Activated B cell treated with CpG ODN at 0.5 μM for 24 hours (primary cell): ENCODE measurements at regions not wholly inside any gene's neighbourhood (a gene's known extent, or its start where the extent isn't known, plus 50 kb on each side); places are given as distances from the start of the nearest gene placed in this dataset.

Experiments used
- ATAC-seq: fragments of 200-7000 bp; cut with Tn5 transposase; one replicate; pipeline ENCODE4 v1.10.0; 2021; ENCODE audit warnings: low read depth, mild to moderate bottlenecking, moderate library complexity
- CTCF ChIA-PET: fragments of 350-600 bp; sonication (Branson Sonifier 250); formaldehyde crosslinking; loops from one replicate; lab custom pipeline; 2021; ENCODE audit warnings: antibody characterized with exemption; lab: Charles Lee
- POLR2A ChIA-PET: fragments of 350-600 bp; sonication (Branson Sonifier 250); formaldehyde crosslinking; loops from one replicate; lab custom pipeline; 2021; ENCODE audit warnings: antibody characterized with exemption; lab: Charles Lee
- DNase-seq: peaks from one replicate; pipeline ENCODE4 v3.0.0; 2022
- H3K27ac Mint-ChIP-seq: one replicate; pipeline ENCODE4 v1.8.0; 2020; ENCODE audit warnings: mixed read lengths
- H3K27me3 Mint-ChIP-seq: one replicate; pipeline ENCODE4 v1.8.0; 2021; ENCODE audit warnings: mixed read lengths
- H3K36me3 Mint-ChIP-seq: one replicate; pipeline ENCODE4 v1.8.0; 2021; ENCODE audit warnings: low read depth, mixed read lengths
- H3K4me1 Mint-ChIP-seq: one replicate; pipeline ENCODE4 v1.8.0; 2021; ENCODE audit warnings: mixed read lengths
- H3K4me3 Mint-ChIP-seq: one replicate; pipeline ENCODE4 v1.8.0; 2020; ENCODE audit warnings: mild to moderate bottlenecking, mixed read lengths
- H3K9me3 Mint-ChIP-seq: one replicate; pipeline ENCODE4 v1.8.0; 2020; ENCODE audit warnings: mixed read lengths
- intact Hi-C: fragments of 100-400 bp; cut with micrococcal nuclease; formaldehyde crosslinking; loops from one replicate; pipeline ENCODE4 v1.15.1; 2024
- TF ChIP-seq, protein P1 (sequence below): fragments of 200-600 bp; IDR thresholded peaks from one replicate; pipeline ENCODE4 v1.8.0; 2022; ENCODE audit warnings: antibody characterized with exemption, mild to moderate bottlenecking

DNA sequence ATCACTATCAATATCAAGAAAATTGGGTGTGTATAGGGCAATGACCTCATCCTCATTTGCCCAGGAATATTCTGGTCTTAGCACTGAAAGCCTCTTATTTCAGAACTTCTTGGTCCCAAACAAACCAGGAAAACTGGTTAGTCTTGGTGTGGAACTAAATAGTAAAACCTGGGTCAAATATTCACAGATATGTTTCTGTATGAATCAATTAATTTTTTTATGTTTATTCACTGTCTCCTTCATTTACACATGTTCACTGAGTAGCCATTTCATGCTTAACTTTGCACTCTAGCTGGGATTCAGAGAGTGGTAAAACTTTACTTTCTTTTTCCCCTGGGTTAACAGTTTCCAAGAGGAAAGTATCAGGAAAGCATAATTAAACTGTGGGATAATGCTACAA is 113.7 kb upstream of the PAPPA start:
- intact Hi-C loops: no loop called here

DNA sequence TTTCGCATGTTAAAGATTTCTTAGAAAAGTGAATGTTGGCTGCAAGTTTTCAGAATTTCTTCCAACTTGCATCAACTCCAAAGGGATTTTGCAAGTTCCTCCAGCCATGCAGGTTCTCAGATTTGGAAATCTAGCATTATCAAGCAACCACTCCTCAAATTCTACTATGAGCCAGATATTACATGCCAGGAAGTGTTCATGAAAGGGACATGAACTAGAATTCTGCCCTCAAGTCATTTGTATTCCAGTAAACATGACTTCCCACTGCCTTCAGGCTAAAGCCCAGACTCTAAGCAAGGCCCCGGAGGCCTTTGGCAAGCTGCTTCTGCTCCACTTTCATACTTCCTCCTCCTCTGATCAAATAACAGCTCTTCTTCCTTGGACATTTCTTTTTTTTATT is 111.3 kb upstream of the PAPPA start:
- Mint-ChIP-seq H3K27ac (no peak overlapping the region), H3K9me3 (peaks cover 3% of the 10 kb centered on the region), H3K27me3 (no peaks in the 10 kb centered on the region), H3K4me1 (no peaks in the 10 kb centered on the region), H3K4me3 (no peak overlapping the region), H3K36me3 (no peaks in the 10 kb centered on the region)
- POLR2A ChIA-PET: no interaction called here
- intact Hi-C loops: no loop called here
- ATAC-seq (no peak), DNase-seq (no peak)
- CTCF ChIA-PET: no interaction called here
- TF ChIP-seq, protein P1, sequence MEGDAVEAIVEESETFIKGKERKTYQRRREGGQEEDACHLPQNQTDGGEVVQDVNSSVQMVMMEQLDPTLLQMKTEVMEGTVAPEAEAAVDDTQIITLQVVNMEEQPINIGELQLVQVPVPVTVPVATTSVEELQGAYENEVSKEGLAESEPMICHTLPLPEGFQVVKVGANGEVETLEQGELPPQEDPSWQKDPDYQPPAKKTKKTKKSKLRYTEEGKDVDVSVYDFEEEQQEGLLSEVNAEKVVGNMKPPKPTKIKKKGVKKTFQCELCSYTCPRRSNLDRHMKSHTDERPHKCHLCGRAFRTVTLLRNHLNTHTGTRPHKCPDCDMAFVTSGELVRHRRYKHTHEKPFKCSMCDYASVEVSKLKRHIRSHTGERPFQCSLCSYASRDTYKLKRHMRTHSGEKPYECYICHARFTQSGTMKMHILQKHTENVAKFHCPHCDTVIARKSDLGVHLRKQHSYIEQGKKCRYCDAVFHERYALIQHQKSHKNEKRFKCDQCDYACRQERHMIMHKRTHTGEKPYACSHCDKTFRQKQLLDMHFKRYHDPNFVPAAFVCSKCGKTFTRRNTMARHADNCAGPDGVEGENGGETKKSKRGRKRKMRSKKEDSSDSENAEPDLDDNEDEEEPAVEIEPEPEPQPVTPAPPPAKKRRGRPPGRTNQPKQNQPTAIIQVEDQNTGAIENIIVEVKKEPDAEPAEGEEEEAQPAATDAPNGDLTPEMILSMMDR: no peak

More for the DNA sequence above, 113.7 kb upstream of the PAPPA start:
- H3K9me3 Mint-ChIP-seq: peaks cover 3% of the 10 kb centered on the region
- ChIA-PET CTCF (no interaction called here), POLR2A (no interaction called here)
- no peaks in the 10 kb centered on the region for H3K36me3 Mint-ChIP-seq
- H3K4me3 Mint-ChIP-seq: no peak overlapping the region
- TF ChIP-seq, protein P1: no peak
- ATAC-seq (no peak), DNase-seq (no peak)
- H3K27me3 Mint-ChIP-seq: no peaks in the 10 kb centered on the region
- H3K4me1 Mint-ChIP-seq: no peaks in the 10 kb centered on the region
- H3K27ac Mint-ChIP-seq: no peak overlapping the region

- ChIA-PET CTCF (no interaction called here), POLR2A (no interaction called here)
- no peak for DNase-seq
- Mint-ChIP-seq H3K4me1 (no peaks in the 10 kb centered on the region), H3K36me3 (no peaks in the 10 kb centered on the region), H3K4me3 (no peak overlapping the region), H3K27me3 (no peaks in the 10 kb centered on the region), H3K27ac (no peak overlapping the region), H3K9me3 (peaks cover 3% of the 10 kb centered on the region)
- intact Hi-C loops: no loop called here
- ATAC-seq: no peak
- TF ChIP-seq, protein P1: no peak
Observed at GRCh38 chr9:116045083-116045482, 108.5 kb upstream of the PAPPA start.

- CTCF ChIA-PET: no interaction called here
- intact Hi-C loops: no loop called here
- H3K27ac Mint-ChIP-seq: no peak overlapping the region
- DNase-seq (no peak), ATAC-seq (no peak)
- H3K4me3 Mint-ChIP-seq: no peak overlapping the region
- POLR2A ChIA-PET: no interaction called here
- TF ChIP-seq, protein P1: no peak
- H3K36me3 Mint-ChIP-seq: no peaks in the 10 kb centered on the region
- H3K4me1 Mint-ChIP-seq: no peaks in the 10 kb centered on the region
- H3K27me3 Mint-ChIP-seq: no peaks in the 10 kb centered on the region
- H3K9me3 Mint-ChIP-seq: peaks cover 3% of the 10 kb centered on the region
Observed at GRCh38 chr9:116048081-116048480, 105.5 kb upstream of the PAPPA start.

GRCh38 chr9:116049456-116049855 is 104.1 kb upstream of the PAPPA start:
- TF ChIP-seq, protein P1: no peak
- H3K9me3 Mint-ChIP-seq: no peaks in the 10 kb centered on the region
- H3K27me3 Mint-ChIP-seq: no peaks in the 10 kb centered on the region
- CTCF ChIA-PET: no interaction called here
- no peaks in the 10 kb centered on the region for H3K4me1 Mint-ChIP-seq
- H3K36me3 Mint-ChIP-seq: no peaks in the 10 kb centered on the region
- ATAC-seq (no peak), DNase-seq (no peak)
- POLR2A ChIA-PET: no interaction called here
- intact Hi-C loops: no loop called here
- no peak overlapping the region for H3K4me3 Mint-ChIP-seq
- H3K27ac Mint-ChIP-seq: no peak overlapping the region
